CD4-positive, alpha-beta T cell treated with Interleukin-6 at 100 ng/mL for 8 hours (primary cell): ENCODE measurements at regions not wholly inside any gene's neighbourhood (a gene's known extent, or its start where the extent isn't known, plus 50 kb on each side); places are given as distances from the start of the nearest gene placed in this dataset.

Experiments used
- DNase-seq: peaks from one replicate; pipeline ENCODE4 v3.0.0-alpha.2; 2020; ENCODE audit warnings: mixed read lengths, low spot score

DNA sequence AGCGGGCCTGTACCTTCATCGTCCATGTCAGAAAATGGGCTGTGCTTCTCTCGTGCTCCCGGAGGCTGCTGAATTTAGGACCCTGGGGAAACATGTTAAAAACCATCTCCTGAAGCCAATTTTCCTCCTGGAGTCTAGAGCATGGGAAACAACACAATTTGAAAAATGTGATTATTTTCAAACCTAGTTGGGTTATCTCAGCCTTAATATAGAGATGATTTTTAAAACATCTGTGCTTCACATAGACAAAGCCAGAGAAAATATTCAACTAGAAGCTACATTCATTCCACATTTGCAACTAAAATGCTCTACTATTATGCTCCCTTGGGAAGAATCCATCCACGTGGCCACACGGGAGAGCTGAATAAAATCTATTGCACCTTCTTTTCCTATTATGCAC is 225.9 kb upstream of the TMEM72 start:
- no peak for DNase-seq

DNA sequence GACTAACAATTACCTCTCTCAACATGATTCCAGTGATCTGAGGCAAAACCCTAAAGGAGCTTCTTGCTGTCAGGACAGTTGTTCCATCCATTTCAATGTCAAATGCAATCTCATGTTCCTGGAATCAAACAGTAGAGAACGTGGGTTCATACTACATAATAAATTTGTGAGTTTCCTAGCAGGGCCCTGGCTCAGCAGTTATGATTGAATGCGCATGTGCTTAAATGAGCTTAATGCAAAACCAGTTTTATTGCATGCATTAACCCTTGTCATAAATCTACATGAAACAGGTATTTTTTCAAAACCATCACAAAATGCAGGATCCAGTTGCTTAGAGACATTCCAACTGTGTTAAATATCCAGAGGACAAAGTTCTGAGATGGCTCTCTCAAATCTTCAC is 225.4 kb upstream of the TMEM72 start:
- no peak for DNase-seq

DNA sequence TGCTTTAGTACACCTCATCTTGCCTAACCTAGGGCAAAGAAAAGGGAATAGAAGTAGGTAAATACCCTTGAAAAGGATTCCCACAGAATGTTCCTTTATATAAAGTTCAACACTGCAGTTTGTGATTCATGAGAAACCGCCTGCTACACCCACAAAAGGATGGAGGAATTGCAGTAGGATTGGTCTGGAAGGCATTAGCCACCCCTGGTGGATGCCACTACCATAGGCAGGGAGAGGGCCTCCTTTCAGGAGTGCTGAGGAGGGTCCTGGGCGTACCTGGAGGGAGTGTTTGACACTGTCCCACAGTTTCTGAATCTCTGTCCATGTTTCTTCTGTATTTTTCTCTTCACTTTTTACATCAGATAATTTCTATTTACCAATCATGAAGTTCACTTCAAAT is 221.8 kb upstream of the TMEM72 start:
- no peak for DNase-seq

DNA sequence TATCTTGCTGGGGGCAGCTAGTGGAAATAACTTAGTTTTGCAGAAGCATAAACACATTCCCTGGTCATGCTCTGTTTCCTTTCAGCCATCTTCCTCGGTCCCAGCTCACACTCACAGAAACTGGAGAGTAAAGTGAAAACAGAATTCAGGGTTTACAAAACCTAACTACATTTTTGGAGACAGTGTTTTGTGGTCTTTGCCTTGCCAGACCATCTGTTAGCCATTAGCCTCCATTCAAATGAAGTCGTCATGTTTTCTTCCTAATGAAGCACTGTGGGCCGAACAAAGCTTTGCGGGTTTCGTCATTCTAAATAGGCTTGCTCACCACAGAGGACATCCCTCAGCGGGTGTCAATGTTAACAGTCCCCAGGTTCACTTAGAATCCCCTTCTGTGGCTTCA is 214.6 kb upstream of the TMEM72 start:
- no peak for DNase-seq

- DNase-seq: no peak
Measured at GRCh38 chr10:44697116-44697515, 214.0 kb upstream of the TMEM72 start.

DNA sequence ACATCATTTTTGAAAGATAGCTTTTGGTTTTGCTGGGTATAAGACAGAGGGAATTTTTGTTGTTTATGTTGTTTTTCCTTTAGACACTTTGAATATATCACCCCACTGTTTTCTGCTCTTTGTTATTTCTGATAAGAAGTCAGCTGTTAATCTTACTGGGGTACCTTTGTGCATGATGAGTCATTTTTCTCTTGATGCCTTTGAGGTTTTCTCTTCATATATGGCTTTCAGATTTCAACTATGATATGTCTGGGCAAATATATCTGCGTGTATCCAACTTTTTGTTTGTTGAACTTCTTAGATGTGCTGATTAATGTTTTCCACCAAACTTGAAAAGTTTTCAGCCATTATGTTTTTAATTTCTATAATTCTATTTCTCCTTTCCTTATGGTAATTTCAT is 208.6 kb upstream of the TMEM72 start:
- DNase-seq: no peak

DNA sequence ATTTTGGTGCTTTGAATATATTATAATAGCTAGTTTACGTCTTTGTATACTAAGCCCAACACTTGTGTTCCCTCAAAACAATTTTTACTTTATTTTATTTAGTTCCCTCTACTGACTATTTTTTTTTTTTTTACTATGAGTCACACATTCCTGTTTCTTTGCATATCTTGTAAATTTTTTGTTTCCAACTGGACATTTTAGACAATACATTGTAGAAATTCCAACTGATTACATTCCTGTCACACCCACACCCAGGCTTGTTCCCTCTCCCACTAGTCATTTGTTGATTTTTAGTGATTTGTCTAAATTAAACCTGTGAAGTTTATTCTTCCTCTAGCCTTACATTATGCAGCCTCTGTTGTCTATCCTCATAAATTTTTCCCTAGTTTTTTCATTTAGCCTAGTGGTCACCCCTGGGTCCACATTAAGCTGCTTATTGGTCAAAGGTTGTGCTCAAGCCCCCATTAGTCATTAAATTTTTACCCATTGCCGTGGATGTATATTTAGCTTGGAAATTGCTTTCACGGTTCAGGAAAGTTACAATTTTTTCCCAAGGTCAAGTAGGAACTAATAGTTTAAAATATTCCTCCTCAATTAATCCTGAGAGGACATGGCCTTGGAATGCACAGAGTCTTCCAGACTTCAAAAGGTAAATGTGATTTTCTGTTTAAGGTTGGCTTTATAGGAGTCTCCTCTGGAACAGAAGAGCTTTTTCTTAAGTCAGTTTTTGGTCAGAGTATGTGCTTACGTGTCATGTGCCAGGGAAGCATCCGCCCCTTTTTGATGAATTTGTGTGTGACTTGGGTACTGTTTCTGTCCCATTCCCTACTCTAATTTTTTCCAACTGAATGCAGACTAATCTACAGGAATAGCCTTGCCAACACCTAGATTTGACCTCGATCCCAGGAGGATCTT is 207.6 kb upstream of the TMEM72 start:
- DNase-seq: no peak

DNA sequence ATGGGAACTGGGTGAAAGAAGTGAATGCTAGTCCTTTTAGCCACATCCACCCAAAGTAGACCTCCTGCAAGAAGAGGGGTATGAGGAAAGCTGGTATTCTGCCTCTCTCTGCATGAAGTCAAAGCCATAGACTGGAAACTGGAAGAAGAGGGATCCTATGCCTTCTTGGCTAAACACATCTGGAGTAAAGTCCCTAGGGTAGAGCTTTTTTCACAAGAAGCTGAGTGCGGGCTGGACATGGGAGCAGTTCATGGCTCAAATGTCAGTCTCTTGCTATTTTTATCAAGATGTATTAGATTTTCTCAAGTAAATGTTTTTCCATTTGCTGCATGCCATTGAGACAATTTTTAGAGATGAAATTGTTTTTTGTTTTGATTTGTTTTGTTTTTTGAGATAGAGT is 206.5 kb upstream of the TMEM72 start:
- DNase-seq: no peak

DNA sequence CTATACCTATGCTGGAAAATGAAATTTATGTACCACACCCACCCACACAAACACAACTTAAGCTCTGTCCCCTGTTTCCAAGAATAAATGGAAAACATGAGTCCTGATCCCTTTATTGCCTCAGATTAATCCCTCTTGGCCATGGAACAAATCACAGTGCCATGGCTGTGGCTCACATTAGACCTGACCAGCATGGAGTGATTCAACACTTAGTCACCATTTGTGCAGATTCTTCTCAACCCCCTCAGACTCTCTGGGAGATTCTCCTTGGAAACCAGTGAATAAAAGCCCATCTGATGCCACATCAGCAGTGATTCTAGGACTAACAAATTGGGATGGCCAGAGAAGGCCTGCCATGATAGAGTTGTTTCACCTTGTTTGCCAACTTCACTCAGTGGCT is 204.4 kb upstream of the TMEM72 start:
- no peak for DNase-seq

GRCh38 chr10:44713307-44713706 is 197.8 kb upstream of the TMEM72 start:
- no peak for DNase-seq

GRCh38 chr10:44714451-44714850 is 196.7 kb upstream of the TMEM72 start:
- DNase-seq: no peak

DNA sequence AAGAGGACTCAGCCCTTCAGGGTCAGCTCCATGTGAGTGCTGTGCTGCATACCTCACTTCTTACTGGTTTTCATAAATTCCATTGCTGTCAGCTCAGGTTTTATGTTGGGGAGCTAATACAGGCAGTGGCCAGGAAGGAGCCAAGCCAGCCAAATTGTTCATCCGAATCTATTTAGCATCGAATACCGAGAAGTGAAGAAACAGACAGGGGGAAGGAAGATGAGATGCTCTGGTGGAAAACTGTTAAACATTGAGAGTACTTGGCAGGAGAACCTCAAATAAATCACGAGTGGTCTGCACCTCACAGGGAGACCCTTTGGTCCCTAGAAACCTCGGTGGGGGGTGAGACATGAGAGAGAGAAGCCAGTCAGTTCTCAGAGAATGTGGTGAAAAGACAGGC is 196.0 kb upstream of the TMEM72 start:
- no peak for DNase-seq

DNA sequence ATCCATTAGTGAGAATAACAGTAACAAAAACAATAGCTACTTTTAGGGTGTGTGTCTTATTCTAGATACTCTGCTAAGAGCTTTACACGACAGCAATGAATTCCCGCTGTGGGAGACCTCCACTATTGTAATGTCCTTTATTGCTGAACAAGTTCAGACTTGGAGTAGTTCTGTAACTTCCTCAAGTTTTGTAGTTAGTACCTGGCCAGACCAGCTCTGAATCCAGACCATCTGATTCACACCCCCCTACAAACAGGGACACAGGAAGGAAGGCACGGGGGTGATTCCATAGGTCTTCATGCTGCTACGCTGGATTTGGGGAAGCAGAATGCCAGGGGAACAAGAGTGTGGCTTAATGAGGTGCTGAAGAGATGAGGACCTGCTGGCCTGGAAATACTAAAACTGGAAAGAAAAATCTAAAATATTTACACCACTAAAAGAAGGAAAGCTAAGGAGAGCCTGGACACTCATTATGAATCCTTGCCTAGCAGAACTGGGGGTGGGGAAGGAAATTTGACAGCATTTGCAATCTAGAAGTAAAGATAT is 194.6 kb upstream of the TMEM72 start:
- DNase-seq: no peak

- no peak for DNase-seq
Measured at GRCh38 chr10:44723082-44723481, 188.1 kb upstream of the TMEM72 start.

- no peak for DNase-seq
Measured at GRCh38 chr10:44723619-44724325, 187.4 kb upstream of the TMEM72 start.

DNA sequence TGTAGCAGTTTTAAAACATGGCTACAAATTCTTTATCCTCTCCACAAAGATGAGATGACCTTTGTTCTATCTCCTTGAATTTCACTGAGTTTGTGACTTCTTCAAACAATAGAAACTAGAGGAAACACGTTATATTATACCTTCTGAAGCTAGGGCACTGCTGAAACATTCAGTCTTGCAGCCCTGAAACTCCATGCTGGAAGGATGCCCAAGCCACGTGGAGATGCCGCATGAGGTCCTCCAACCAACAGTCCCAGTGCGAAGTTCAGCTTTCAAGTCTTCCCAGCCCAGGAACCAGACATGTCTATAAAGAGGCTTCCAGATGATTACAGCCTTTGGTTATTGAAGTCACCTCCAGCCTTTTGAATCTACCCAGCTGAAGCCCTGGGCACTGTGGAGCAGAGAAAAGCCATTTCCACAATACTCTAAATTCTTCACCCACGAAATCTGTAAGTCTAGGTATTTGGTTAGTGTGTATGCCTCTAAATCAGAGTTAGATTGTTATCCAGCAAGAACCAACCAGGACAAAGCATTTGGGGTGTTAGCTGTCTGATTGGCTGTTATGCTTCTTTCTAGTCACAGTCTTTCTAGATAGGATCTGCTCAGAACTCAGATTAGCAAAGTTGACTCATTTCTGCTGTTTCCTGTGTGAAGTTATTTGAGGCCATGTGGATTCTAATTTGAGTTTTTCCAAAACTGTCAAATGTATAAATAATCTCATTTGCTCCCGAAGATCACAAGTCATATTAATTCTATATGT is 186.5 kb upstream of the TMEM72 start:
- no peak for DNase-seq

- DNase-seq: no peak
Measured at GRCh38 chr10:44725404-44725803, 185.7 kb upstream of the TMEM72 start.

DNA sequence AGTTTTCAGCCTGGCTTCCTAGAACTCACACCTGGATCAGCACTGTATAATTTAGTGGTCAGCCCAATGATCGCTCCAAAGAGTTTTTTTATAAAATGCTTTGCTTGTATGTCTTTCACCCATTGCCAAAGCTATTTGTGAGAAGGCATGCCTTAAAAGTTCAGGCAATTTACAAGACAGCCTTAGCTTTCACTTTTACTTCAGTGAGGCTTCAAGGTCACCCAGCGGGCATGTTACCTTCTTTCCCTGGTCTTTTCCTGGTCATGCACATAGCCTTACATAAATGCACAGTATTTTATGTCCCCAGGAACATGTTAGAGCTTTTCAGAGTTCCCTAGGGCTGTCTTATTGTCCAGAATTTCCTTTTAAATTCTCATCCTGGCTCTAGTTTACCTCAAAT is 179.9 kb upstream of the TMEM72 start:
- no peak for DNase-seq

DNA sequence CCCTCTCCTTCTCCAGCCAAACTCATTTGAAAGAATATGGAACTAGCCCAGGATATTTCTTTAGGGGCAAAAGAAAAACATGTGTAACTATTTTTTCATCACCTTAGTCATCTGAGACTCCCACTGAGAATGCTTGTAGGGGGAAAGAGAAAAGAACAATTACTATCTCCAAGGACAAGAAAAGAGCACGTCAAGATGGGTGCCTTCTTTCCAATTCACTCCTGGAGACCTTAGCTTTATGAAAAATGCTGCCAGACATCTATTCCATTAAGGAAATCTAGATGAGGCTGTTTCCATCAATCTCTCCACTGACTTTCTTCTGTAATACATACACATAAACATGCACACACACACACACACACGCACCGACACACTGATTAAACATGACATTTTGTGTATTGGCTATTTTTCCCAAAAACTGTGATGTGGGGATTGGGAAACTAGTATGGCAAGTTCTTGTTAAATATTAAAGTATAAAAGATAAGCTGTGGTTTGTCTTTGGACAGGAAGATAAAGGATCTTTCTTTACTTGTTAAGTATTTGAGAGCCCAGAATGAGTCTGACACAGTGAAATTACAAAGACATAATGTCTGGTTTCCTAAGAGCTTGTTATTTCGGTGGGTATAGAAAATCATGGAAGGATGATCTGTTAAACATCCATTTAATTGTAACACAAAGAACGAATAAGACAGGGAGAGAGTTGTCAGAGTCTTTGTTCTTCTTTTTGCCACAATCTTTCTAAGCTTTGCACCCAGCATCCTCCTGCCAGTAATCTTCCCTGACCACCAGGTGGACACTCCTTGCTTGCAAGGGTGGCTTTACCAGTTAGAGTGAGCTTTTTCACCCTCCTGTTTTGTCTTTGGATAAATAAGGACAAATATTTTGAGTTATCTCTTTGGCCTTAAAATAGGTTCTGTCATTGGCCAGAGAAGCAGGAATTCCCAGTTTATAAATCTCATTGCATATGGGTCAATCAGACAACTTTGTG is 177.3 kb upstream of the TMEM72 start:
- no peak for DNase-seq

GRCh38 chr10:44742248-44742647 is 168.9 kb upstream of the TMEM72 start:
- DNase-seq: no peak

DNA sequence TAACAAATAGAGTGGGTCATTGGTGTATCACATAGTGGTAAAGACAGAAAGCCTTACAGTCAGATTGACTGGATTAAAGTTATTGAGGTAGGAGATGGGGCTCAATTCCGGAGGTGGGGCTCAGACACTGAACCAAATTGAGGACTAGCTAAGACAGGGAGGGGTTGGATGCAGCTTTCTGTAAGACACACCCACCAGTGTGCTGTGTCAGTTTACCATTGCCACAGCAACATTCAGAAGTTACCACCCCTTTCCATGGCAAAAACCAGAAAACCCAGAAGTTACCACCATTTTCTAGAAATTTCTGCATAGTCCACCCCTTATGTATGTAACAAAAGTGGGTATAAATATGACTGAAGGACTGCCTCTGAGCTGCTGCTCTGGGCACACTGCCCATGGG is 167.6 kb upstream of the TMEM72 start:
- DNase-seq: no peak
